ENCODE measurements at regions not wholly inside any gene's neighbourhood (a gene's known extent, or its start where the extent isn't known, plus 50 kb on each side); places are given as distances from the start of the nearest gene placed in this dataset.

DNA sequence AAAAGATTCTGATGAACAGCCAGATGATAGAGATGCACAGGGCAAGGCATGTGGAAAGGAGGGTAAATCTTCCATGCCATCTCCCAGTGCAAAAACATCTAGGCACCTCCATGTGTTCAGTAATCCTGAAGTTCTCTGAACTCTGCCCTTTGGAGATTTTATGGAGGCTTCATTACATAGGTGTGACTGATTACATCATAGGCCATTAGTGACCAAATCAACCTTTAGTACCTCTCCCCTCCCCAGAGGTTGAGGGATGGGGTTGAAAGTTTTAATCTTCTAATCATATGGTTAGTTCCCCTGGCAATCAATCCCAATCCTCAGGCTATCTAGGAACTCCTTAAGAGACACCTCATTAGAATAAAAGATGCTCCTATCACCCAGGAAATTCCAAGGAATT is 2190.2 kb upstream of the PIK3C3 start:
- H3K36me3 ChIP-seq (ENCODE audit: insufficient read depth, low read length) = no peaks in the 10 kb centered on the region
- TF ChIP-seq, protein P1, sequence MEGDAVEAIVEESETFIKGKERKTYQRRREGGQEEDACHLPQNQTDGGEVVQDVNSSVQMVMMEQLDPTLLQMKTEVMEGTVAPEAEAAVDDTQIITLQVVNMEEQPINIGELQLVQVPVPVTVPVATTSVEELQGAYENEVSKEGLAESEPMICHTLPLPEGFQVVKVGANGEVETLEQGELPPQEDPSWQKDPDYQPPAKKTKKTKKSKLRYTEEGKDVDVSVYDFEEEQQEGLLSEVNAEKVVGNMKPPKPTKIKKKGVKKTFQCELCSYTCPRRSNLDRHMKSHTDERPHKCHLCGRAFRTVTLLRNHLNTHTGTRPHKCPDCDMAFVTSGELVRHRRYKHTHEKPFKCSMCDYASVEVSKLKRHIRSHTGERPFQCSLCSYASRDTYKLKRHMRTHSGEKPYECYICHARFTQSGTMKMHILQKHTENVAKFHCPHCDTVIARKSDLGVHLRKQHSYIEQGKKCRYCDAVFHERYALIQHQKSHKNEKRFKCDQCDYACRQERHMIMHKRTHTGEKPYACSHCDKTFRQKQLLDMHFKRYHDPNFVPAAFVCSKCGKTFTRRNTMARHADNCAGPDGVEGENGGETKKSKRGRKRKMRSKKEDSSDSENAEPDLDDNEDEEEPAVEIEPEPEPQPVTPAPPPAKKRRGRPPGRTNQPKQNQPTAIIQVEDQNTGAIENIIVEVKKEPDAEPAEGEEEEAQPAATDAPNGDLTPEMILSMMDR (IDR thresholded peaks at IDR 0.05; ENCODE audit: insufficient read depth, low read depth, low read length) = no peak
- no peak for TF ChIP-seq EZH2 (IDR thresholded peaks at IDR 0.05; ENCODE audit: insufficient read depth, low read length)
- Mint-ChIP-seq H3K27me3 (ENCODE audit: low read depth, unreplicated experiment) (no peaks in the 10 kb centered on the region), H3K4me3 (ENCODE audit: unreplicated experiment) (no peak overlapping the region), H3K36me3 (ENCODE audit: low read depth, unreplicated experiment) (no peaks in the 10 kb centered on the region), H3K27ac (ENCODE audit: unreplicated experiment) (no peak overlapping the region), H3K4me1 (ENCODE audit: low read depth, unreplicated experiment) (no peaks in the 10 kb centered on the region), H3K9me3 (ENCODE audit: unreplicated experiment) (no peaks in the 10 kb centered on the region)
- no peak overlapping the region for H3K4me3 ChIP-seq (ENCODE audit: insufficient read depth, low read depth, low read length)
- H3K27ac ChIP-seq (ENCODE audit: low read depth, low read length) = no peak overlapping the region
- no peak overlapping the region for H3K4me2 ChIP-seq (ENCODE audit: low read length)
- no peaks in the 10 kb centered on the region for H3K9me3 ChIP-seq (ENCODE audit: insufficient read depth, low read depth, low read length)
- no peaks in the 10 kb centered on the region for H3K4me1 ChIP-seq (ENCODE audit: insufficient read depth, low read length)
- no peak overlapping the region for H2AFZ ChIP-seq (ENCODE audit: low read depth, low read length)
- H4K20me1 ChIP-seq (ENCODE audit: insufficient read depth, low read length) = no peaks in the 10 kb centered on the region
- H3K79me2 ChIP-seq (ENCODE audit: insufficient read depth, low read length) = no peaks in the 10 kb centered on the region
- no peak for FAIRE-seq
- H3K27me3 ChIP-seq (ENCODE audit: insufficient read depth, low read length) = no peaks in the 10 kb centered on the region
- H3K9ac ChIP-seq (ENCODE audit: low read length) = no peak overlapping the region
- no peak for DNase-seq (ENCODE audit: low read depth)

DNA sequence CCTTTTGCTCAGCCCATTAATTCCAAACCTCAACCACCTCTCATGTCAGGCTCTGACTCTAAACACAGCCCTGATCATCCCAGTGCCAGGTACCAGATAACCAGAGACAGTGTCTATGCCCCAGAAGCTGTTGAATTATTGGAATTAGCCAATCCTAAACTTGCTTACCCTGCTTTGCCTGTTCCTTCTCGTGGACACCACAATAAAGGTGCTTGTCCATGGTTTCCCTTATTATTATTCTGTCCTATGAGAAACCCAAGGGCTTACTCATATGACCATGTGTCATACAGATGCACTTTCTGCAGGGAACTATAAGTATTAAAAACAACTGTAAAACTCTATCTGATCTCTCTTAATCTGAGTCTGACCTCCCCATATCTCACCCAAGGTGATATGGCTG is 2193.8 kb upstream of the PIK3C3 start:
- H3K4me1 Mint-ChIP-seq (ENCODE audit: low read depth, unreplicated experiment) = no peaks in the 10 kb centered on the region
- no peak for FAIRE-seq
- Histone ChIP-seq H3K4me3 (ENCODE audit: insufficient read depth, low read depth, low read length) (no peak overlapping the region), H3K79me2 (ENCODE audit: insufficient read depth, low read length) (no peaks in the 10 kb centered on the region), H2AFZ (ENCODE audit: low read depth, low read length) (no peak overlapping the region), H3K27ac (ENCODE audit: low read depth, low read length) (no peak overlapping the region), H3K9ac (ENCODE audit: low read length) (no peak overlapping the region), H3K4me2 (ENCODE audit: low read length) (no peak overlapping the region), H3K9me3 (ENCODE audit: insufficient read depth, low read depth, low read length) (no peaks in the 10 kb centered on the region), H4K20me1 (ENCODE audit: insufficient read depth, low read length) (no peaks in the 10 kb centered on the region), H3K4me1 (ENCODE audit: insufficient read depth, low read length) (no peaks in the 10 kb centered on the region), H3K36me3 (ENCODE audit: insufficient read depth, low read length) (no peaks in the 10 kb centered on the region), H3K27me3 (ENCODE audit: insufficient read depth, low read length) (no peaks in the 10 kb centered on the region)
- no peaks in the 10 kb centered on the region for H3K27me3 Mint-ChIP-seq (ENCODE audit: low read depth, unreplicated experiment)
- H3K4me3 Mint-ChIP-seq (ENCODE audit: unreplicated experiment) = no peak overlapping the region
- no peak for DNase-seq (ENCODE audit: low read depth)
- no peak overlapping the region for H3K27ac Mint-ChIP-seq (ENCODE audit: unreplicated experiment)
- TF ChIP-seq, protein P1 (IDR thresholded peaks at IDR 0.05; ENCODE audit: insufficient read depth, low read depth, low read length) = no peak
- no peak for TF ChIP-seq EZH2 (IDR thresholded peaks at IDR 0.05; ENCODE audit: insufficient read depth, low read length)
- no peaks in the 10 kb centered on the region for H3K36me3 Mint-ChIP-seq (ENCODE audit: low read depth, unreplicated experiment)
- peaks cover 1% of the 10 kb centered on the region for H3K9me3 Mint-ChIP-seq (ENCODE audit: unreplicated experiment)

DNA sequence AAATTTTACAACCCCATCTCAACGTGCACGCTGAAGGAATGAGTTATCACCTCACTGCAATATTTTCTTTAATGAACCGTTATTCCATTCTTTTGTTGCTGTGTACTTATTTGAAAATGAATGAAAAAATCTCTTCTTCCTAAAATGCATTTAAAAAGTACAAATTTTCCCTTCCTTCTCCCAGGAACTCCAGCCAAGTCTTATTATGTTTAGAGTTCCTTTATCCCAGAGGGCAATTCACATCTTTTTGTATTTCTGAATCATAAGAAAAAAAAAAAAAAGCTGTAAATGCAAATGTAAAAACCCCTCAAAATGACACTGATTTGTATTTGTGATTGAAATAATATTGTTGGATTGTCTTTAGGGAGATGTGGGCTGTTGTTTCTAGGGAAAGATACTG is 2194.3 kb upstream of the CELF4 start:
- Mint-ChIP-seq H3K4me3 (ENCODE audit: unreplicated experiment) (no peak overlapping the region), H3K27me3 (ENCODE audit: low read depth, unreplicated experiment) (no peaks in the 10 kb centered on the region), H3K36me3 (ENCODE audit: low read depth, unreplicated experiment) (no peaks in the 10 kb centered on the region), H3K4me1 (ENCODE audit: low read depth, unreplicated experiment) (no peaks in the 10 kb centered on the region), H3K27ac (ENCODE audit: unreplicated experiment) (no peak overlapping the region), H3K9me3 (ENCODE audit: unreplicated experiment) (peaks cover 1% of the 10 kb centered on the region)
- Histone ChIP-seq H3K4me3 (ENCODE audit: insufficient read depth, low read depth, low read length) (no peak overlapping the region), H3K9me3 (ENCODE audit: insufficient read depth, low read depth, low read length) (no peaks in the 10 kb centered on the region), H3K9ac (ENCODE audit: low read length) (no peak overlapping the region), H3K36me3 (ENCODE audit: insufficient read depth, low read length) (no peaks in the 10 kb centered on the region), H2AFZ (ENCODE audit: low read depth, low read length) (no peak overlapping the region), H3K79me2 (ENCODE audit: insufficient read depth, low read length) (no peaks in the 10 kb centered on the region), H4K20me1 (ENCODE audit: insufficient read depth, low read length) (no peaks in the 10 kb centered on the region), H3K27ac (ENCODE audit: low read depth, low read length) (no peak overlapping the region), H3K4me2 (ENCODE audit: low read length) (no peak overlapping the region), H3K27me3 (ENCODE audit: insufficient read depth, low read length) (no peaks in the 10 kb centered on the region), H3K4me1 (ENCODE audit: insufficient read depth, low read length) (no peaks in the 10 kb centered on the region)
- DNase-seq (ENCODE audit: low read depth) (no peak), FAIRE-seq (no peak)
- TF ChIP-seq, protein P1 (IDR thresholded peaks at IDR 0.05; ENCODE audit: insufficient read depth, low read depth, low read length) = no peak
- TF ChIP-seq EZH2 (IDR thresholded peaks at IDR 0.05; ENCODE audit: insufficient read depth, low read length) = no peak
